Sigmoid colon (tissue), 3 donors: ENCODE measurements at regions not wholly inside any gene's neighbourhood (a gene's known extent, or its start where the extent isn't known, plus 50 kb on each side); places are given as distances from the start of the nearest gene placed in this dataset.

Source experiments
- CTCF ChIP-seq, 4 experiments: fragments of 450-650 bp in 3 of 4; fragments of 200-600 bp in 1 of 4; IDR thresholded peaks; one replicate each; pipeline ENCODE4 v1.5.1; 2016 to 2019; ENCODE audit warnings: antibody characterized with exemption in 4 of 4, mild to moderate bottlenecking in 3 of 4, moderate library complexity in 2 of 4
- POLR2A ChIP-seq, 2 donors: fragments of 450-650 bp; IDR thresholded peaks; one replicate each; pipeline ENCODE4 v1.6.1; 2016; ENCODE audit warnings: antibody characterized with exemption in 2 of 2, mild to moderate bottlenecking in 2 of 2, moderate library complexity in 2 of 2

DNA sequence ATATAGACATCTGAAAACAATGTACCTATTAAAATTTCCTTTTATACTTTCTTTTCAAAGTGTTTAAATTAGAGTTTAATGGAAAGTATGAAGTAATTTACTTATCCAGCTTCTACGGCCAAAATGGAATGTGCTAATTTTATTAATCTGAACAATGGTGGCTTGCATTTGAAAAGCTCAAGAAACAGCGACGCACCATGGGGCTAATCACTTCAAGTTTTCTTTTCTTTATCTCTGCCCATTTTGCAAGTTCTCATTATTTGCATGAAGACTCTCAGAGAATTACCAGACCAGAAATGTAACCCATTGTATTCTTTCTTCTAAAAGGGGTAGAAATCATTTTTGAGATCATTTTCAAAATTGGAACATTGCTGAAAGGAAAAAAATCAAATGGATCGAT is 204.0 kb upstream of the STARD13 start:
- no peak for TF ChIP-seq CTCF (IDR thresholded peaks at IDR 0.05)
- TF ChIP-seq POLR2A (IDR thresholded peaks at IDR 0.05) = no peak
